ENCODE measurements at regions not wholly inside any gene's neighbourhood (a gene's known extent, or its start where the extent isn't known, plus 50 kb on each side); places are given as distances from the start of the nearest gene placed in this dataset.

DNA sequence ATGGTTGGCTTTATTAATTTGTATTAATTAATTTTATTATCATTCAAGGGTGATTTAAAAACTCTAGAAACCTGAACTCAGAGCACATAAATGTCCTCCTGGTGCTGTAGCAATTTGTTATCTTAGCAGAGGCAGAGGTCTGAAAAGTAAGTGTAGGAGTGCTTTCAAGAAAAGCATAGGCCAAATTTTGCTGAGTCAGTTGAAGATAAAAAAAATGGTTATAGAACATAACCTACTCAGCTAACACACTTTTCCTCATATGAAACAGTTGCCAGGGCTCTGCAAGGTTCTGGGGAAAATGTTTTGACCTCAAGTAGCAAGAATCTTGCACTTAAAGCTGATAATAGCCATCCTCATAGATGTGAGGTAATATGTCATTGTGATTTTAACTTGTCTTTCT, 53.5 kb upstream of the CHODL start:
- DNase-seq (ENCODE audit: low read depth in 2 of 2), result no peak

DNA sequence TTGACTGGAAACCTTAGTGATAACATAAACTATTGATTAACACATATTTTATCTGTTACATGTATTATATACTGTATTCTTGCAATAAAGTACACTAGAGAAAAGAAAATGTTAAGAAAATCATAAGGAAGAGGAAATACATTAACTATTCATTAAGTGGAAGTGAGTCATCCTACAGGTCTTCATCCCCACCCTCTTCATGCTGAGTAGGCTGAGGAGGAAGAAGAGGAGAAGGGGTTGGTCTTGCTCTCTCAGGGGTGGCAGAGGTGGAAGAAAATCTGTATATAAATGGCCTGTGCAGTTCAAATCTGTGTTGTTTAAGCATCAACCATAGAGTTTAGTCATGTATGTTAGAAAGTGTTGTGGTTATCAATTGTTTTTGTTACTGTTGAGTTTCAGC, 66.1 kb upstream of the CHODL start:
- DNase-seq (ENCODE audit: low read depth in 2 of 2), result no peak

DNA sequence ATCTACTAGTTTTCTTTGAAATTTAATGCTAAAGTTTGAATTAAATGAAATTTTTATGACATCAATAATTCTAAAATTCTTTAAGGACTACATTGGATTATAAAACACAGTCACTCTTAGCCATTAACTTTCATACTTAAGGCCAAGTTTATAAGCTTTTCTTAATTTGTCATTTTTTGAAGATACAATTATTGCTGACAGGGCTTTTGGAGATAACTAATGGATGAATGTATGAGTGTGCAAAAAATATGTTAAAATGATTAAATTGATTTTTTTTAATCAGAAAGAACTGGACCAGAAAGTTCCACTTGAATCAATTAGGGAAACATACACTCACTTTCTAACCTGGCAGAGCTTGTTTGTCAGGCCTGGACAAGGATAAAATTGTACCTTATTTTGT, 70.3 kb upstream of the CHODL start:
- DNase-seq (ENCODE audit: low read depth in 2 of 2), result no peak

DNA sequence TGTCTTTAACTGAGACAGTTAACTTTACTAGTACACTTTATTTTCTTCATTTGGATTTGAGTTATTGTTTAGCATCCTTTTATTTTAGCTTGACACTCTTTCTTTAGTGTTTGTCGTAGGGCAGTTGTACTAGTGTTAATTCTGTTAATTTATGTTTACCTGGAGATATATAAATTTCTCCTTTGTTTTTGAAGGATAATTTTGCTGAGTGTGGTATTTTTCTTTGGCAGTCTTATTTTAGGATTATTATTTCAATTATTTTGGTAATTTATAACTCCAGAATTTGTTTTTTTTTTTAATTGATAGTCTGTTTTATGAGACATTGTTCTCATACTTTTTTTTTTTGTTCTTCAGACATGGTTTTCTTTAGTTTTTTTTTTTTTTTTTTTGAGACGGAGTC, 73.8 kb upstream of the CHODL start:
- no peak for DNase-seq (ENCODE audit: low read depth in 2 of 2)

DNA sequence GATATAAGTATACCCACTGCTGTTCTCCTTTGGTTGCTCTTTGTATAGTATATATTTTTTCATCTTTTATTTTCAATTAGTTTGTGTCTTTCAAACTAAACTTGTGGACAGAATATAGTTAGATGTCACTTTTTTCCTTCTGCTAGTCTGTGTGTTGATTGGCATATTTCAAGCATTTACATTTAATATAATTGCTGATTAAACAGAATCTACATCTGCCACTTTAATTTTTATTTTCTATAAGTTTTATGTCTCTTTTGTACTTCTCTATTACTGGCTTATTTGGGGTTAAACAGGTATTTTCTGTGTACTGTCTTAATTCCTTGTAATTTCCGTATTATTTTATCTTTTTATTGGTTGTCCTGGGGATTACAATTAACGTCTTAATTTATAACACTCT, 74.4 kb upstream of the CHODL start:
- DNase-seq (ENCODE audit: low read depth in 2 of 2), result no peak

DNA sequence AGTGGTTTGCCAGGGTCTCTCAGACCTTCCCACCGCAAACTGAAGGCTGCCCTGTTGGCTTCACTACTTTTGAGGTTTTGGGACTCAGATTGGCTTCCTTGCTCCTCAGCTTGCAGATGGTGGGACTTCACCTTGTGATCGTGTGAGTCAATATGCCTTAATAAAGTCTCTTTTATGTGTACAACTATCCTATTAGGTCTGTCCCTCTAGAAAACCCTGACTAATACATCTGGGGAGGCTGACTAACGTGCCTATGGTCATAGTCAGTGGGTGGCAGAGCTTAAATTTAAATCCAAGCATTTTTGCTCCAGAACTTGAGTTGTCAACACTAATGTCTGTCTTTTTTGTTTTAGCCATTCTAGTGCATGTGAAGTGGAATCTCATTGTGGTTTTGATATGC, 76.5 kb upstream of the CHODL start:
- no peak for DNase-seq (ENCODE audit: low read depth in 2 of 2)

DNA sequence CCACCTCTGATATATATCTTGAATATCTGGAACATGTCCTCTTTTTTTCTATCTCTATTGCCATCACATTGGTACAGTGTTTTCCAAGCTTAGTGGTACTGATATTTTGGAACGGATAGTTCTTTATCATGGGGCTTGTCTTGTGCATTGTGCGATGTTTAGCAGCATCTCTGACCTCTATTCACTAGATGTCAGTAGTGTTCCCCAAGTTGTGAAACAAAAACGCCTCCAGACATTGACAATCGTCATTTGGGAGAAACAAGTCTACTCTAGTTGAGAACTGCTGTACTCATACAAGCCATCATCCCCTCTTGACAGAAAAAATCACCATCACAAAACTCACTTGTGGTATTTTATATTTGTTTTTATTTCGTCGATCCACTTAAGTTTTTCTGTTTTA, 79.7 kb upstream of the CHODL start:
- no peak for DNase-seq (ENCODE audit: low read depth in 2 of 2)

DNA sequence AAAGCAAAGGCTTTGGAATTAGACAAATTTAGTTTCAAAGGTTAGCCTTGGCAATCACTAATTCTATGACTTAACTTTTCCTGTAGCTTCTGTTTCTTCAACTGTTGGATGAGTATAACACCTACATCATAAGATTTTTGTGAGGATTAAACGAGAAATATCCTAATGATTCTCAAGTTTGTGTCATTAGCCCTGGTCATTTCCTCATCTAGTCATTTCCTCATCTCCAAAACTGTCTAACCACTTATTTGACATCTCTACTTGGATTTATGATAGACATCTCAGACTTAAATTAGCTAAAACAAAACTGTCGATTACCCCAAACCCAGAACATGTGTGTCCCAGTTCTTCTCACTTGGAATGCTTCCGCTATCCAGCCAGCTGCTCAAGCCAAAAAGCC, 80.2 kb upstream of the CHODL start:
- DNase-seq (ENCODE audit: low read depth in 2 of 2), result no peak

DNA sequence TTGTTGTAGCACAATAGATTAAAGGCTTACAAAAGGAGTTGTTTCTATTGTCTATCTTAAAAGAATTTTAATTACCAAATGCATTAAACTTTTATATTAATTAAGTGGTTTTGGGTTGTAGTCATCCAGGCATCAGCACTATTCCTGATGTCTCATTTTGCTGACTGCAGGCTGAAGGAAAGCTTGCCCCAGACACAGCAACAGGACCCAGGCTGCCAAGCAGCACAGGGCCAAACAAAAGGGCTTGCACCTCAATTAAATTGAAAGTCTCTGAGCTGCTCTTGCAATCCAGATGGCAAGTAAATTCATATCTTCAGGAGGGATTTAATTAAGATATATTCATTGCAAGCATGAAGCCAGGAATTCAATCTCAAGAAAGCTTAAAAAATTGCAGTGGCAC, 80.7 kb upstream of the CHODL start:
- no peak for DNase-seq (ENCODE audit: low read depth in 2 of 2)

DNA sequence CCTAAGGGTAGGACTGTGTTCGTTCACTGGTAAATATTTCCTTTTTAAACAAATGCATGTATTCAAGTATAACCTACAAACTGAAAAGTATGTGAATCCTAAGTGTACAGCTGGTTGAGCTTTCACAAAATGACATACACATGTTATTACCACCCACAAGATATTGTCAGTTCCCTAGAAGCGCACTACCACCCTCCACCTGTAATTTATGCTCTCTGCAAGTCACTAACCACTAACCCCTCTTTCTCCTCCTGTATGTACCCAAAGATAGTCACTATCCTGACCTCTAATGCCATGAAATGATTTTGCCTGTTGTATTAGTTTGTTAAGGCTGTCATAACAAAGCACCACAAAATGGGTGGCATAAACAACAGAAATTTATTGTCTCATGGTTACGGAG, 82.8 kb upstream of the CHODL start:
- no peak for DNase-seq (ENCODE audit: low read depth in 2 of 2)

DNA sequence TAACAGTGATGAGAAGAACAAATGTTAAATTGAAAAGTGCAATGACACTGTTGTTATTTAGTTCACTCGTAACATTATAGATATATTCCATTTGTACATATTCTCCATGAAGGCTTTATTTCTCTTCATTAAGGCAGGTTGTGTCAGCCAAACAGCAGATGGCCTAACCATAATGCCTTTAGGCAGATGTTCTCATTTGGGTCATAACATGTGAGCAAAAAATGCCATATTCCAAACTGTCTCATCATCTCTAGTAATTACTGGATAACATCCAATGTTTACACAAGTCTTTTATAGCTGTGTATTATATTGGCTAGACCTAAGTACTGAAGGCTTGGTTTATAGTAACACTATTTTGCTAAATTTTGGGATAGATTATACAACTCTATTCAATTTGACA, 87.2 kb upstream of the CHODL start:
- no peak for DNase-seq (ENCODE audit: low read depth in 2 of 2)

DNA sequence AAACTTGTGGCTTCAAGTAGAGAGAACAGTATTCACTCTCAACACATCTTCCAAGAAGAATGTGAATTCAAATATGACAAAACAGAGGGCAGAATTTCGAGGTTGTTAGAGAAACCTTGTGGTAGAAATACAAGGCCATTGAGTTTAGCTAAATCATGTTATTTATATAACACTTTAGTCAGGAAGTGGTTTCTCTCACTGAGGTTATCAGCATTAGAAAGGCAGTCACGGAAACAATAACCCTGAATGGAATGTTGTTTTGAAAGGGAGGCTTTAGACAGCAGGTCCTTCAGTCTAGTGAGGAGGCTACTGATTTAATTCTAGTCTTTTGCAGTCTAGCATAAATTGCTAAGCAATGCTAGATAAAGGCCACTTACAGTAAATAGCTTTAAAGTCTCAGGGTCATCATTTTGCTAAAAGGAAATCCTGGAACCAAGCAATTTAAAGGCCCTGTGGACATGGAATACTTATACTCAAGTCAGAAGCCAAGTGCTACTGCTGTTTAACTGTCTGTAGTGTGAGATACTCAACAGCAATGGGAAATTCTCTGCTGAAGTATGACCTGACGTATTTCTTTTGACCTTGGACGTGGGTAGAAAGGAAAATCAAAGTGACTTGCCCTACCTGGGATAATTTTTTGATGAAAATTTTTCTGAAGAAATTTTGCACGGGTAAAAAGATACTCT, 89.0 kb upstream of the CHODL start:
- no peak for DNase-seq (ENCODE audit: low read depth in 2 of 2)

DNA sequence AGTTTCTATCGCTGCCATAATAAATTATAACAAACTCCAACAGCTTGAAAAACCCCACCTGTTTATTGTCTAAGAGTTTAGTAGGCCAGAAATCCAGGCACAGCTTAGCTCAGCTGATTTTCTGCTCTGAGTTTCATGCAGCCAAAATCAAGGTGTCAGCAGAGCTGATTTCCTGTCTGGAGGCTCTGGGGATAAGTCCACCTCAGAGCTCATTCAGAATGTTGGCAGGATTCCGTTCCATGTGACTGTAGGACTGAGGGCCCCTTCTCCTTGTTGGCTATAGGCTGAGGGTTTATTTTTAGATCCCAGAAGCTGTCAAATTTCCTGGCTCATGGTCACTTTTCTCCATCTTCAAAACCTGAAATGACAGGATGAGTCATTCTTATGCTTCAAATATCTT, 91.6 kb upstream of the CHODL start:
- no peak for DNase-seq (ENCODE audit: low read depth in 2 of 2)

DNA sequence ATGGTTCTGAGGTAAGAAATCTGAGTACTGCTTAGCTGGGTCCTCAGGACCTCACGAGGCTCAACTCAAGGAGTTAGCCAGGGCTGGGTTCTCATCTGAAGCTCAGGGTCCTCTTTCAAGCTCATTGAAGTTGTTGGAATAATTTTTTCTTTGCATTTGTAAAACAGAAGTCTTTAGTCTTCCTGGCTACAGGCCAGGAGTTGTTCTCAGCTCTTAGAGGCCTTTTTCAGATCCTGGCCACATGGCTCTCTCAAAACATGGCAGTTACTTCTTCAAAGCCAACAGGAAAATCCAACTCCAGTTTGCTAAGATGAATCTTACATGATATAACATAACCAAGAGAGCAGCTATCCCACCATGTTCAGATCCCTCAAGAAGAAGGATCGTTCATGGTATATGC, 92.3 kb upstream of the CHODL start:
- no peak for DNase-seq (ENCODE audit: low read depth in 2 of 2)

DNA sequence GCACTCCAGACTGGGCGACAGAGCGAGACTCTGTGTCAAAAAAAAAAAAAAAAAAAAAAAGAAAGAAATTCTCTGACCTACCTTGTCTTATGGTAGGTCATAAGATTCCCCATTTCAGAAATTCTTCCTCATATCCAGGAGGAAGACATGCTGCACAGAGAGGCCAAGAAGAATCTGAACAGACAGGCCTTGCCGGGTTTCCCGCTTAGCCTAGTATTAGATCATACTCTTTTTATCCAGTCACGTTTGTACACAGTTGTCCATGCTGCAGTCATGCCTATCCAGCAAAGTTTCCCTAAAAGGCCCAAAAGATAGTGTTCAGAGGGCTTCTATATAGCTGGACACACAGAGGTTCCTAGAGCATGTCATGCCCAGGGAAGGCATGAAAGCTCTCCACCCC, 93.6 kb upstream of the CHODL start:
- no peak for DNase-seq (ENCODE audit: low read depth in 2 of 2)

DNA sequence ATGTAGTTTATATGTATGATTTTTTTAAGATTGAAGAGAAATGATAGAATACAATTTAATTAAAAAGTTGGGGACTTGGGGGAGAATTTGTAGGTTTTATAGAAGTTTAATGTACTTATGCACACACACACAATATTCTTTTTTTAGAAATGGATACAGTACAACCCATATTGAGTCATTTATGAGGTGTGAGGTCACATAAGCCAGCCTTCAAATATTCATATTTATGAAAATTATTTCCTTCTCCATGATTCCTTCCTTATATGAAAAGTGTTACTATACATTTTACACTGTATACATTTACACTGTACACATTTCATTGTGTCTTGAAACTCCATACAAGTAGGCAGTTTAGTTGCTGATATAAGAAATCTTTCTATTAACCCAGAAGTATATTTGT, 96.2 kb upstream of the CHODL start:
- DNase-seq (ENCODE audit: low read depth in 2 of 2), result no peak

DNA sequence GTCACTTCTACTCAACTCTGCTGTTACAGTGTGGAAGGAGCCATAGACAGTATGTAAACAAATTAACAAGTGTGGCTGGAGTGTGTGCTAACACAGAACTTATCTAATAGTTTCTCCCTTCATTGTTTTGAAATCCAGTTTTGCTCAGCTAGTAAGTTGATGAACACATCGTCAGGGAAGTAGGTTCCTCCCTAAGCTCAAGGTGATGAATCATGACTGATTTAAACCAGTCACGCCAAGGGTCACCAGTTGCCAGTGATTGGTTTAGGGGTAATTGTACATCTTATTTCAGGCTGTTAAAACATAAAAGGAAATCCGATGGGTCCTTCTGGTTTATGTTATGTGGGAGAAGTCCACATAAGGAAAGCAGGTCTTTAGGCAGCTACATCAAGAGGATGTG, 97.0 kb upstream of the CHODL start:
- no peak for DNase-seq (ENCODE audit: low read depth in 2 of 2)

DNA sequence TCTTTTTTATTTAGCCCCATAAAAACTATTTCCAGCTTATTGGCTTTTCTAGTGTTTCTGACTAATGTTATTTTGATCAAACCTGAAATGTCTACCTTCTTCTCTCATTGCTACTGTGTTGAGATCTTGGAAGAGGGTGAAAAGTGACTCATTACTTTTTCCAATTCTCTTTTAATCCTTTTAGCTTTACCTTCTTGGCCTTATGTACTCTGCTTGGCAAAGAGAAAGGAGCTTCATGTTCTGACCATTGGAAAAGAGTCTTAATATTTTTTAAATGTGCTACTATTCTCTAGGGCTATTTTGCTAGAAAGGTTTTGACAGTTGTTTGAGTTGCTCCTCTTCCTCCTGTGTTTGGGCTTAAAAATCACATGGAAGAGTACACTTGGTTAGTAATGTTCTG, 97.8 kb upstream of the CHODL start:
- no peak for DNase-seq (ENCODE audit: low read depth in 2 of 2)

DNA sequence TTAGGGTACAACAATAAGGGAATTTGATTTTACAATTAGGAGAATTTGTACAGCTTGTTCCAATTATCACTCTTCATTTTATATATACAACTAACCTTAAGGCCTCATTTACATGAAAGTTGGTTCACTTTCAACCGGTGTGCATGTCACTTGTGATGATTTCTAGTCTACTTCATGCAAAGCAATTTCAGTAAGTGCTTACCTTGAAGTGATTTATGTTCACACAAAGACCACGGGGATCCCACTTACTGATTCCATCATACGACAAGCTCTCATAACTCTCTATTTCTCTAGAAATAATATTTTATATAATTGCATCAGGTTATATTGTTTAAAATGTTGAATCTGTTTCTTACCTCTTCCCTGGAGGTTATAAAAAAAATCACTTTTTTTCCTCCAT, 100.3 kb upstream of the CHODL start:
- no peak for DNase-seq (ENCODE audit: low read depth in 2 of 2)

DNA sequence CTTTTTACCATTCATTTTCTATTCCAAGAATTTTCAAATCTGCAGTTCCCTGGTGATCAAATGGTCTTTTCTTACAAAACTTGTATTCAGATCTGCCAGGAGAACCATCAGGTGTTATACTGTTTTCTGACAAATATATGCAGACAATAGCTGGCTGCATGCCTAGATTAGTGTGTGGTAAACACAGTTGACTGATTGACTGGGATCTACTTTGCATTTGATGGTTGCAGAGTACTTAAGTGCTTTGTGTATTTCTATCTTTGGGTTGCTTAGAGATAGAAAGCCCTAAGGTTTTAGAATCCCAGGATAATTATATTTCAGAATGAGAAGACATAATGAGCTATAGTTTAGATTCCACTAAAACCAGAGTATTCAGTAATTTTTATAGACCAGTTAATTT, 102.0 kb upstream of the CHODL start:
- DNase-seq (ENCODE audit: low read depth in 2 of 2), result no peak

DNA sequence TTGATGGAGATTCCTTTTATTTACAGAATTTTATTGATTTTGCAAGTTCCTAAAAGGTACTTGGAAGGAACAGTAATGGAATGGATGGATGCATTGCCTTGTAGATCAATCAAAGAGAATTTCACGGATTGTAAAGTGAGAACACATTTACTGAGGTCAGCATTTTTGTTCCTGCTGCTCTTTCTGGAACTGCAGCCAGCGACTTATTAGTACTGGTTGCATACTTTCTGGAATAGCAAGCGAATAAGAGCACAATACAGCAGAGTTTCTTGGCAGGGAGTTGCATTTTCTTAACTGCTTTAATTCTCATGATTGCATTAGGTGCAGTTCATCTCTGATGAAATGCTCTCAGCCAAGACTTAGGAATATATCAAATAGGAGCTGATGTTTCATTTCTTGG, 106.1 kb upstream of the CHODL start:
- no peak for DNase-seq (ENCODE audit: low read depth in 2 of 2)

DNA sequence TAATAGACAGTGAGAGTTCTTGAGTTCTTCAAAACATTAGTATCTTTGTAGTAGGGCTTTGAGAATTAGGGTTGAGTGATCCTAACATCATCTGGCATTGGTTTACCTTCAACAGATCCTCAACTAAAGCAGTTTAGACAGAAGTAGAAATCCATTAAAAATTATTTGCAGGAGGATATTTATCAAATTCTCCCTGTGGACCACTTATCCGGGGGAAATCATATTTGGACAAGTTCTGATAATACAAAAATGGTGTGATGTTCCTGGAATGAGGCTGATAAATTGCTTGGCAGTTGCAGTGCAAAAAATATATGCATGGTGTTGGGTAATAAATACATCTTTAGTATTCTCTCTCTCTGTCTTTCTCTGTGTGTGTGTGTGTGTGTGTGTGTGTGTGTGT, 115.1 kb upstream of the CHODL start:
- no peak for DNase-seq (ENCODE audit: low read depth in 2 of 2)

DNA sequence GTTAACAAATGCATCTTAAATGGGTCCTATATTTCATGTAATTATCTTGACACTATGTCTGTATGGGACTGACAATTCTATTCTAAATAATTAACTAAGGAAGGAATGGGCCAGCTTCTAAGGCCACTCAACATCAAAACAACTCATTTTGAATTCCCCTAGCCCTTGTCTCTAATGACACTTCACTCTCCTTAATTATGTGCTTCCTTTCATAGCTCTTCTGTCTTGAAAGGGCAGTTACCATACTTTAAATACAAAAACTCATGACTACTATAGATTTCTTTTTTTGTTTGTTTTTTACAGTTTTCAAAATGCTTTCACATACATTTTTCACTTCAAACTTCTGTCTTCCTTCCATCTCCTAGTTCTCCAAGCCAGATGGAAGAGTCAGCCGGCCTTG, 126.1 kb upstream of the CHODL start:
- no peak for DNase-seq (ENCODE audit: low read depth in 2 of 2)

DNA sequence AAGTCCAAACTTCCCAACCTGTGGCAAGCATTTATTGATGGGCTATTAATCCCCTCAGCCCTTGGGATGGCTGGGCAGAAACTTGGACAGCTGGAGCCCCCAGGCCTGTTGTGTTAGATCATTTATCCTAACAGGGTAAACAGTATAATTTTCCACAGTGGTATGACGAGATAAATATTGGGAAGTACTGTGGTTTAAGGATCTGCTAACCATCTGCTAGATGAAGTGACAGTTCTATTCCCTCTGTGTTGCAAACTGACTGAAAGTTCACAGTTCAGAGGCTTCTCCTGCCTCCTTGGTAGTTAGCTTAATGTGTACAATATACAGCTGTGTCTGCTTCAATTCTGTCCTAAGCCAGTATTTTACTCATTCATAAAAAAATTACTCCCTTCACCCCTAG, 127.5 kb upstream of the CHODL start:
- no peak for DNase-seq (ENCODE audit: low read depth in 2 of 2)

DNA sequence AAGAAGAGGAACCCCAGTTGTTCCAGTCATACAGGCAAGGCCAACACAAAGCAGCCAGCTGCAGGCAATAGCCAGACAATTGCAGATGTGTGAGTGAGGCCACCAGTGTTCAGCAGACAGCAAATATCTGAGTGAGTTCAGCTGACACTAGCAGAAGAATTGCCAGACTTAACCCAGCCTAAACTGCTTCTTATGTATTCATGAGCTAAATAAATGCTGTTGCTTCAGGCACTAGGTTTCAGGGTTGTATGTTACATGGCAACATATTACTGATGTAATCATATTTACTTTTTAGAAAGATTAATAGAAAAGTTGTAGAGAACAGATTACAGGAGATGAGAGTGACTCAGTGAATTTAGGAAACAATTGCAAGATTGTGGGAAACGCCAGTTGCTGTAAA, 129.8 kb upstream of the CHODL start:
- DNase-seq (ENCODE audit: low read depth in 2 of 2), result no peak

All from stimulated activated CD4-positive, alpha-beta T cell treated with anti-CD3 and anti-CD28 coated beads, Interleukin-1b, Interleukin-23, amount 100 ng/mL, for 4 hours (primary cell).